Stimulated activated effector memory CD8-positive, alpha-beta T cell treated with anti-CD3 and anti-CD28 coated beads, Interleukin-12 subunit alpha, Interleukin-12 subunit beta, amount 100 ng/mL, for 72 hours (primary cell): ENCODE measurements at regions not wholly inside any gene's neighbourhood (a gene's known extent, or its start where the extent isn't known, plus 50 kb on each side); places are given as distances from the start of the nearest gene placed in this dataset.
A peak's percentile ranks its signal among the peaks of the same experiment; 100 is the strongest.

Experiments
- ATAC-seq: fragments of 150-1000 bp; cut with Tn5 transposase; 2 replicates; pipeline ENCODE4 v1.10.0; 2021
- DNase-seq, 2 donors: peaks; one replicate each; pipeline ENCODE4 v3.0.0; 2021 to 2022; ENCODE audit warnings: low spot score in 2 of 2
- H3K27ac Mint-ChIP-seq: one replicate; pipeline ENCODE4 v1.8.0; 2022; ENCODE audit warnings: mild to moderate bottlenecking, mixed read lengths
- H3K36me3 Mint-ChIP-seq: one replicate; pipeline ENCODE4 v1.8.0; 2022; ENCODE audit warnings: mild to moderate bottlenecking, mixed read lengths
- H3K4me1 Mint-ChIP-seq: one replicate; pipeline ENCODE4 v1.8.0; 2022; ENCODE audit warnings: mixed read lengths
- H3K4me3 Mint-ChIP-seq: one replicate; pipeline ENCODE4 v1.8.0; 2022; ENCODE audit warnings: mild to moderate bottlenecking, mixed read lengths
- H3K9me3 Mint-ChIP-seq: one replicate; pipeline ENCODE4 v1.8.0; 2022; ENCODE audit warnings: mixed read lengths

DNA sequence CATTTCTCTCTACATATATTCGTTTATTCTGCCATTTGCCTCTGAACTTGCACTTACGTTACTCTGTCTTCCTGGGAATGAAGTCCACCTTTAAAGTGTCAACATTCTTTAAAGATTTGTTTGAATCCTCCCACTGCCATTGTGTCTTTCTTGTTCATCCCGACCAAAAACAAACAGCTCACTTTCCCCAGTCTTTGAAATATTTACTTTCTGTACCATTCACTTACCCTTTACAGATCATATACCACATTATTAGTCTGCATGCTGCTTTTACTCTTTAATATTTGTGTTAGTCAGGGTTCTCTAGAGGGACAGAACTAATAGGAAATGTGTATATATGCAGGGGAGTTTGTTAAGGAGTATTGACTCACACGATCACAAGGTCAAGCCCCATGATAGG lies 176.6 kb upstream of the STARD13 start:
- Mint-ChIP-seq H3K27ac (no peak overlapping the region), H3K4me1 (no peaks in the 10 kb centered on the region), H3K36me3 (no peaks in the 10 kb centered on the region), H3K9me3 (no peaks in the 10 kb centered on the region), H3K4me3 (no peak overlapping the region)
- ATAC-seq: no peak
- no peak for DNase-seq

DNA sequence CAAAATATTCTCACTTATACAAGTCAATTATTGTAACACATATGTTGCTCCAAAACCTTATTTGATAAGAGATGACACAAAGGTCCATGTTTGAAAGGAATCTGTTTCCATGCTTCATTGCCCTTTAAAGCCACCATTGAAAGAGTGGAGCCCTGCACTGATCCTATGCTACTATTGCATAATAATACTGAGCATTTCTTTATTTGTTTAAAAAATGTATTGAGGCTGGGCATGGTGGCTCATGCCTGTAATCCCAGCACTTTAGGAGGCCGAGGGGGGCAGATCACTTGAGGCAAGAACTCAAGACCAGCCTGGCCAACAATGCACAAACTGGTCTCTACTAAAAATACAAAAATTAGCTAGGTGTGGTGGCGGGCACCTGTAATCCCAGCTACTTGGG lies 178.8 kb upstream of the STARD13 start:
- DNase-seq (no peak), ATAC-seq (no peak)
- Mint-ChIP-seq H3K36me3 (no peaks in the 10 kb centered on the region), H3K27ac (no peak overlapping the region), H3K9me3 (no peaks in the 10 kb centered on the region), H3K4me1 (no peaks in the 10 kb centered on the region), H3K4me3 (no peak overlapping the region)

DNA sequence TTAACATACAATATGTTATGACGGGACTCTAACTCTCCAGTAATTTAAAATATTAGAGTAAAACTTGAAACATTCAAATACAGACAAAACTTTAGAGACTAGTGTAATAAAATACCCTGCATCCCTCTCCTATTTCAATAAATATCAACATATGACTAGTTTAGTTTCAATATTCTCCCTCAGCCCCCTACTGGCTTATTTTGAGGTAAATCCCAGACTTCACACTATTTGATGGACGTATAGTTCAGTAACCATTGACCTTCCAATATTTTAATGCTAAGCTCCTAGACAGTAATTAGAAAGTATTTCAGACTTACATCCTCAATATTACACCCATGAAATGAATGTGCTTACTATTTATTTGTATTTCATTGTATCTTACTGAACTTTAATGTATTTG lies 180.7 kb upstream of the STARD13 start:
- H3K4me1 Mint-ChIP-seq: no peaks in the 10 kb centered on the region
- no peaks in the 10 kb centered on the region for H3K36me3 Mint-ChIP-seq
- H3K27ac Mint-ChIP-seq: no peak overlapping the region
- DNase-seq: no peak
- no peak for ATAC-seq
- no peaks in the 10 kb centered on the region for H3K9me3 Mint-ChIP-seq
- H3K4me3 Mint-ChIP-seq: no peak overlapping the region

DNA sequence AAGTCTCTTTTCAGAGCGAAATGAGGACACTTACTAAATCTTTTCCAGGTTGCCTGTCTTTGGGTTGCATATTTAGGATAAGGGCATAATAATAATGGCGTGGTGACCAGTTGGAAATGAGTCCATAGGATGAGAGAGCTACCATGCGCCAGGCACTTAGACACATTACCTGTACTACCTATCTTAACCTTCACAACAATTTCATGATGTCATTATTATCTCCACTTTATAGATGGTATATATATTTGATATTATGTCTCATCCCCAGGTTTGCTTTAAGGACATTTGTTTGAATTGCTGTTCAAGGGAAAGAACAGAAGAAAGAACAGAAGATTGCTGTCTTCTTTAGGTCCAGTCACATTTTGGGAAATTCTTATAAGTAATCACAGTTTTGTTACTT lies 182.0 kb upstream of the STARD13 start:
- H3K36me3 Mint-ChIP-seq: no peaks in the 10 kb centered on the region
- no peaks in the 10 kb centered on the region for H3K4me1 Mint-ChIP-seq
- no peak overlapping the region for H3K27ac Mint-ChIP-seq
- no peak for DNase-seq
- no peak overlapping the region for H3K4me3 Mint-ChIP-seq
- no peak for ATAC-seq
- no peaks in the 10 kb centered on the region for H3K9me3 Mint-ChIP-seq

DNA sequence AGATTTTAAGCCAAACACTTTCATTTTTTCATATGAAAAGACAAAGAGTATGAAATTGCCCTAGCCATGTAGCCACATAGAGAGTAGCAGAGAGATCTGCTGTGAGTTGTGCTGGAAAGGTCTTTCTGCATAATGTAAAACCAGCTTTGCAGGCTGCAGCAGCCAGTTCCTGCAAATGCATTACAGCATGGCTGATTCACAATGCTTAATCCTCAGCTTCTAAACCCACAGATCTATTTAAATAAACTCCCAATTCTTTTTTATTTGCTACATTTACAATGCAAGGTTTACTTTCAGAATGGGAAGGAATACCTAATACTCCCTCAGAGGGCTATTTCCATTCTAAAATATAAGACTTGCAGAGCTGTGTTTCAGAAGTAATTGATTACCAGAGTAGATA lies 185.6 kb upstream of the STARD13 start:
- no peaks in the 10 kb centered on the region for H3K4me1 Mint-ChIP-seq

DNA sequence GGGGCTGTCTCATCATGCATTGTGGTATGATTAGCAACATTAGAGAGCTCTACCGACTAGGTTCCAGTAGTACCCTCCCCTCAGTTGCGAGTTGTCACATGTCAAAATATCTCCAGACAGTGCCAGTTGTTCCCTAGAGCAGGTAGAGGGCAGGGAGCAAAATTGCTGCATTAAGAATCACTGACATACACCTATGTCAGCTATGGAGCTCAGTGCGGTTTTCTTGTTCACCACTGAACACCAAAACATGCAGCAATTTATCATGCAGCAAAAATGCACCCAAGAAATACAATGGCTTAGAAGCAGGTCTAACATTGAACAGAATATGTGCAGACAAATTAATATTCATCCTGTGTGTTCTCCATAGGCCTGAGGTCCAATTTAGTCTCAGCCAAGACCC lies 186.9 kb upstream of the STARD13 start:
- ATAC-seq (no peak), DNase-seq (no peak)
- H3K4me1 Mint-ChIP-seq: no peaks in the 10 kb centered on the region
- no peaks in the 10 kb centered on the region for H3K9me3 Mint-ChIP-seq
- no peak overlapping the region for H3K27ac Mint-ChIP-seq
- no peak overlapping the region for H3K4me3 Mint-ChIP-seq
- no peaks in the 10 kb centered on the region for H3K36me3 Mint-ChIP-seq

More for the DNA sequence above, 185.6 kb upstream of the STARD13 start:
- no peaks in the 10 kb centered on the region for H3K9me3 Mint-ChIP-seq
- DNase-seq (no peak), ATAC-seq (no peak)
- no peak overlapping the region for H3K27ac Mint-ChIP-seq
- H3K4me3 Mint-ChIP-seq: no peak overlapping the region
- H3K36me3 Mint-ChIP-seq: no peaks in the 10 kb centered on the region

DNA sequence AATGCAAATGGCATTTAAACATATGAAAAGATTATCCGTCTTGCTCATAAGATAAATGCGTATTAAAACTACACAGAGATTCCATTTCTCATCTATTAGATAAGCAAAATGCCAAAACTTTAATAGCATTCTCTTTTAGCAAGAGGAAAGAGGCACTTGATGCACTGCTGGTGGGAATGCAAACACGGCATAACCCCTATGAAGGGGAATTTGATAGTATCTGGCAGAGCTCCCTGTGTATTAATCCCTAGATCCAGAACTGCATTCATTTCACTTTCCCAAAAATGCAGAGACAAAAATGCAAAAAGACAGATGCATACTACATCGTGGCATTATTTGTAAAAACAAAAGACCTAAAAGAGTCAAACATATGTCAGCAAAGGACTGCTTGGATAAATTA lies 193.6 kb upstream of the STARD13 start:
- no peak for DNase-seq
- H3K4me1 Mint-ChIP-seq: no peaks in the 10 kb centered on the region
- H3K36me3 Mint-ChIP-seq: no peaks in the 10 kb centered on the region
- H3K27ac Mint-ChIP-seq: no peak overlapping the region
- ATAC-seq: no peak
- peaks cover 4% of the 10 kb centered on the region for H3K9me3 Mint-ChIP-seq
- H3K4me3 Mint-ChIP-seq: no peak overlapping the region

DNA sequence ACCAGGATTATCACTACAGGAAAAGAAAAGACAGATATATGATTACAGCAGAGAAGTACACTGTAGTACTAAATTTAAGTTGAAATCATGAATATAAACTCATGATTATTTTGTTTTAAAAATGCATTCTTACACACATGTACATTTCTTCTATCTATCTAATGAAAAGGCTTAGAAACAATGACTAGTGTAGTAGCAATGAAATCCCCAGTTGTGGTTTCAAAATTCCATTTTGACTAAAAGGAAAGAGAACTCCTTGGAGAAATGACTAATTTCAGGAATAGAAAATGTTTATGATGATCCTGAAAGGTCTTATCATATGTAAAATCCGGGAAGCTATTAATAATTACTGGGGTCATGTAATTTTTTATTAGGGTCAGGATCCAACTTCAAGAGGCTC lies 195.0 kb upstream of the STARD13 start:
- H3K36me3 Mint-ChIP-seq: no peaks in the 10 kb centered on the region
- peaks cover 4% of the 10 kb centered on the region for H3K9me3 Mint-ChIP-seq
- no peaks in the 10 kb centered on the region for H3K4me1 Mint-ChIP-seq
- H3K4me3 Mint-ChIP-seq: no peak overlapping the region
- H3K27ac Mint-ChIP-seq: no peak overlapping the region
- ATAC-seq (no peak), DNase-seq (no peak)

DNA sequence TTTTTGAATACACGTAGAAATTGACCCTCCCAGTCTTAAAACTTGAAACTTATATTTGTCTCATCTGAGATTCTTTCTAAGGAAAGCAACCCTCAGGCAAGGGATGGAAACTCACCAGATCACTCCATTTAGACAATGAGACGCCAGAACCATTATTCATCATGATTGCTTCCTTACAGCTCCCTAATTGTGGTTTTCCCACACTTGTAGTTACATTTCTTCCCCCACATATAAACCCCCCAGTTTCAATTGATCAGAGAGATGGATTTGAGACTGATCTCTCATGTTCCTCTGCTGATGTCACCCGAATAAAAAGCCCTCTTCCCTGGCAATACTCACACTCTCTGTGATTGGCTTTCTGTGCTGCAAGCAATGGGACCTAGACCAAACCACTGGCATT lies 197.9 kb upstream of the STARD13 start:
- Mint-ChIP-seq H3K36me3 (no peaks in the 10 kb centered on the region), H3K27ac (no peak overlapping the region), H3K9me3 (no peaks in the 10 kb centered on the region), H3K4me1 (peaks cover 7% of the 10 kb centered on the region), H3K4me3 (no peak overlapping the region)
- DNase-seq (no peak), ATAC-seq (no peak)

DNA sequence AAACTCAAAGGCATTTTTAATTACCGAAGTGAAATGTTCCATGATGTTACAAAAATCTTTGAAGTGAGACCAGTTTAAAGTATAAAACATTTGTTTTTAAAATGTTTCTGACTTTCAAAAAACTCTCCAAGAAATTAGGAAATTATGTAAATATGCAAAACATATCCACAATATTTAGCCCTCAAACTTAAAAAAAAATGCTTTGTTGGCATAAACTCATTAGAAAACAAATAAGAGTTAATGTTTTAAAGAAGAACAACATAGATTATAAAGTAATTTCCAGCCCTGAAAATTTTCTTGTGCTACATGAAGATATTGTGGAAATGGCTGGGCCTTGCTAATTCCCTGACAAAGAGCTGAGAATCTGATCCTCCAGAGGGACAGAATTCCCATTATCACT lies 199.7 kb upstream of the STARD13 start:
- H3K36me3 Mint-ChIP-seq: no peaks in the 10 kb centered on the region
- no peak for ATAC-seq
- peaks cover 7% of the 10 kb centered on the region for H3K4me1 Mint-ChIP-seq
- no peak for DNase-seq
- H3K9me3 Mint-ChIP-seq: no peaks in the 10 kb centered on the region
- H3K27ac Mint-ChIP-seq: no peak overlapping the region
- H3K4me3 Mint-ChIP-seq: no peak overlapping the region

DNA sequence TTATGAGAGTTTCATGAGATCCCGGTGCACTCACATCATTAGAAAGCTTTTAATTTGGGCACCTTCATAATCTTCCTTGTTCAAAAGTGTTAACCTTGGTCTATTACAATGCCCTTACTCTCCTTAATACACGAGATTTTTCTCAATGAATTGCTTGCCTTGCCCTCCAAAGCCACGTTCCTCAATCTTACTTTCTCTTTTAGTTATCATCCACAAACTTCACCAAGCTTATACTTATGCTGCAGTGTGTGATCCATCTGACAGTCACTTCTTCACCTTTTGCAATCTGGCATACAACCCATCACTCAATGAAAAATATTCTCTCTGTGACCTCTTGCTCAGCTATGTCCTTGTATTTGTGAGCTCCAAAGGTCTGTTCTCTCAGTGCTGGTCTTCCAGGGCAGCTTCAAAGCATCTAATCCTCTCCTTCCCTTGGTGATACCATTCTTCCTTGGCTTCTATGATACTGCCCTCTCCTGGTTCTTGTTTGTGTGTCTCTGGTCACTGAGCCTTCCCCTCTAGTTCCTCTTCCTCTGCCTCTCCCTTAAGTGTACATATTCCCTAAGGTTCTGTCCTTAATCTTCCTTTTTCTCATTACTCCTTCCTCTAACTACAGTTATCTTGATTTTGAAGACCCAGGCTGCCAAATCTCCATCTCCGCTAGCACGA lies 202.2 kb upstream of the STARD13 start:
- ATAC-seq (no peak), DNase-seq (no peak)
- H3K4me1 Mint-ChIP-seq: peaks cover 7% of the 10 kb centered on the region
- H3K36me3 Mint-ChIP-seq: no peaks in the 10 kb centered on the region
- H3K4me3 Mint-ChIP-seq: no peak overlapping the region
- no peak overlapping the region for H3K27ac Mint-ChIP-seq
- no peaks in the 10 kb centered on the region for H3K9me3 Mint-ChIP-seq

DNA sequence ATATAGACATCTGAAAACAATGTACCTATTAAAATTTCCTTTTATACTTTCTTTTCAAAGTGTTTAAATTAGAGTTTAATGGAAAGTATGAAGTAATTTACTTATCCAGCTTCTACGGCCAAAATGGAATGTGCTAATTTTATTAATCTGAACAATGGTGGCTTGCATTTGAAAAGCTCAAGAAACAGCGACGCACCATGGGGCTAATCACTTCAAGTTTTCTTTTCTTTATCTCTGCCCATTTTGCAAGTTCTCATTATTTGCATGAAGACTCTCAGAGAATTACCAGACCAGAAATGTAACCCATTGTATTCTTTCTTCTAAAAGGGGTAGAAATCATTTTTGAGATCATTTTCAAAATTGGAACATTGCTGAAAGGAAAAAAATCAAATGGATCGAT lies 204.0 kb upstream of the STARD13 start:
- Mint-ChIP-seq H3K4me1 (peaks cover 7% of the 10 kb centered on the region), H3K4me3 (no peak overlapping the region), H3K27ac (no peak overlapping the region), H3K9me3 (no peaks in the 10 kb centered on the region), H3K36me3 (no peaks in the 10 kb centered on the region)
- DNase-seq (no peak), ATAC-seq (no peak)

DNA sequence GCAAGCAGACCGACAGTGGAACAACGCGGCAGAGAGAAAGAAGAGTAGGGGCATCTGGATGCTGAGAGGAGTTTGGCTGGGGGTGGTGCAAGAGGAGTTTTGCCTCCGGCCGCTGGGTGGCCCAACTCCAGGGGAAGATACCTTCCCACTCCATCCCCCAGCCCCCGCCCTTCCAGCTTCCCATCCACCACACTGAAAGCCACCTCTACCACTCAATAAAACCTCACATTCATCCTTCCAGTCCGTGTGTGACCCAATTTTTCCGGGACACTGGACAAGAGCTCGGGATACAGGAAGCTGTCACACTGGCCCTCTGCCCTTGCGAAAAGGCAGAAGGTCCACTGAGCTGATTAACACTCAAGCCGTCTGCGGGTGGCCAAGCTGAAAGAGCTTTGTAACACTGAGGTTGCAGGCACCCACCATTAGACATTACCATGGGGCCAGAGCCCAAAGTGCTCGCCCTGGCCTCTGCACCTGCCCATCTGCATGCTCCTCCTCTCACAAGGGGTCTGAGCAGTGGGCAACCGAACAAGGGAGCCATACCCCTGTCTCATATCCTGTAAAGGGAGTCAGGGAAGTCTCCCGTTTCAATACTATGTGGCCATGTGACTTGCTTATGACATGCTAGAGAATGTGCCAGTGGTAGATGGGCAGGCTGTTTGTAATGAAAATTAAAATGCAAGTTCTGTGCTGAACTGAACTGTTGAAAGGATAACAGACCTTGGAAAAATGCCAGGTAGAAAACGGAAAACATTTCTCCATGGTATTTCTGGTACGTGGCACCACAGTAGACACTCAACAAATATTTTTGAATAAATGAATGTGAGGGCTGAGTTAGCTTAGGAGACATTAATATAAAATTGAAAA lies 205.1 kb upstream of the STARD13 start:
- Mint-ChIP-seq H3K4me1 (peaks cover 7% of the 10 kb centered on the region), H3K36me3 (no peaks in the 10 kb centered on the region), H3K9me3 (no peaks in the 10 kb centered on the region), H3K27ac (no peak overlapping the region), H3K4me3 (no peak overlapping the region)
- ATAC-seq (no peak), DNase-seq (no peak)

DNA sequence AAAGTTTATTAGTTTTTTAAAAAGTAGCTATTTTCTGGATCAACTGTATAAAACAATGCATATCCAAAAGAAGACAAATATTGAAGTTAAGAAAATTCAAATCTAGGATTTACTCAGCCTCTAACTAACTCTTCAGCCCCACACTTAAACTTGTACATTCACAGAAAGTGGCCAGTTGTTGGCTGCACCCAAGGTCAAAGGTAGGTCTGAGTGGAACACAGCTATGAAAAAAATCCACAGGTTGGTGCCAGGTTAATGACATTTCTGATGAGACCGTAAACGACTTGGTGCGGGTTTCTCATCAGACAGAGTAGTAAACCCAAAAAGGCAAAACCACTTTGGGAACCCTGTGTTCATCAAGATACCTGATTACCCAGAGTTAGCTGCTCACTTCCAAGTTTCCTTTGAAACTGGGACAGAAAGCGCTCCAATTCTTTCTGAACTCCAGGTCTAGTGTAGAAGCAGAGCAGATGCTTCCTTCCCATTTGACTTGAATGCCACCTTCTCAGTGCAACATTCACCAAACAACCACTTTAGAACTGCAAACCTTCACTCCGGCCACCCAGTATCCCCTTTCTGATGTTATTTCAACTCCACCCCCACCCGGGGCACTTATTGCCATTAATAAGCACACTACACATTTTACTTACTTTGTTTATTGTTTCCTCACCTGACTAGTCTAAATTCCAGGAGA lies 208.3 kb upstream of the STARD13 start:
- H3K27ac Mint-ChIP-seq: no peak overlapping the region

DNA sequence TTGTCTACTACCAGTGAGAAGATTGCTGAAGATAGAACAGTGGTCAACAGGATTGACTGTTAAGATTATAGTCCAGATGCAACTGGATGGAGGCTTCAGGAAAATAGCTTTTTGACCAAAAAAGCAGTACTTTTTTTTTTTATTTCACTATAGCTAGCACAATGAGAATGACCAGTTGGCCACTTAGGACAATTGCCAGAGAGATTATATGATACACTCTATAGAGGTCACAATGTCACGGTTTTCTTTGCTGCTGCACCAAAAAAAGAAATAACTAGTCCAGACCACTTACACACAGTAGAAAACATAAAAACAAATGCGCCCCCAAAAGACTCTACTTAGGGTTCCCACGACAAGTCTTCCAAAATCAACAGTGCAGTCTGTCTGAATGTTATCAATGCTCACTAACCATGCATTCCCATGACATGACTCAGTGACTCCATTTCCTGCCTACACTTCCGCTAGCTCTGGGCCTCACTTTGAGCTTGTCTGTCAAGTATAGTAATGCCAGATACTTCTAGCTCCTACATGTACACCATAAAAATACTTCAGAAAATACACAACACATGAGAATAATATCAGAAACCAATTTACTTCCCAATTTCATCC lies 209.1 kb upstream of the STARD13 start:
- H3K4me1 Mint-ChIP-seq: no peaks in the 10 kb centered on the region
- DNase-seq (no peak), ATAC-seq (peak; percentile 46)
- H3K27ac Mint-ChIP-seq: no peak overlapping the region
- no peaks in the 10 kb centered on the region for H3K9me3 Mint-ChIP-seq
- H3K36me3 Mint-ChIP-seq: no peaks in the 10 kb centered on the region
- no peak overlapping the region for H3K4me3 Mint-ChIP-seq

More for the DNA sequence above, 208.3 kb upstream of the STARD13 start:
- DNase-seq: no peak
- no peaks in the 10 kb centered on the region for H3K36me3 Mint-ChIP-seq
- no peaks in the 10 kb centered on the region for H3K4me1 Mint-ChIP-seq
- ATAC-seq: no peak
- no peaks in the 10 kb centered on the region for H3K9me3 Mint-ChIP-seq
- no peak overlapping the region for H3K4me3 Mint-ChIP-seq
